Thymus (tissue), 11 donors: ENCODE measurements at regions not wholly inside any gene's neighbourhood (a gene's known extent, or its start where the extent isn't known, plus 50 kb on each side); places are given as distances from the start of the nearest gene placed in this dataset.

Source experiments
- DNase-seq, 9 donors: peaks; one replicate each; pipeline ENCODE4 v3.0.0-alpha.2; 2013; ENCODE audit warnings: low spot score in 9 of 9, low read depth in 6 of 9, missing footprints in 1 of 9
- H3K27ac ChIP-seq, 2 donors: one replicate each; pipeline ENCODE4 v1.5.1; 2013; ENCODE audit warnings: control low read depth in 1 of 2, low read depth in 1 of 2, low read length in 1 of 2, mild to moderate bottlenecking in 1 of 2, moderate library complexity in 1 of 2
- H3K27me3 ChIP-seq, 2 donors: one replicate each; pipeline ENCODE4 v1.5.1; 2013; ENCODE audit warnings: low read length in 1 of 2; ENCODE audit not compliant: control insufficient read depth in 2 of 2, insufficient read depth in 1 of 2
- H3K36me3 ChIP-seq, 2 donors: one replicate each; pipeline ENCODE4 v1.5.1; 2013; ENCODE audit warnings: low read length in 1 of 2, mild to moderate bottlenecking in 1 of 2, moderate library complexity in 1 of 2; ENCODE audit not compliant: control insufficient read depth in 2 of 2, insufficient read depth in 2 of 2
- H3K4me1 ChIP-seq, 2 donors: one replicate each; pipeline ENCODE4 v1.5.1; 2013; ENCODE audit warnings: low read length in 2 of 2; ENCODE audit not compliant: control insufficient read depth in 2 of 2, insufficient read depth in 2 of 2
- H3K4me3 ChIP-seq, 2 donors: one replicate each; pipeline ENCODE4 v1.5.1; 2013; ENCODE audit warnings: low read length in 2 of 2, control low read depth in 1 of 2, mild to moderate bottlenecking in 1 of 2
- H3K9me3 ChIP-seq, 2 donors: one replicate each; pipeline ENCODE4 v1.5.1; 2013; ENCODE audit warnings: low read length in 1 of 2, mild to moderate bottlenecking in 1 of 2; ENCODE audit not compliant: control insufficient read depth in 2 of 2, insufficient read depth in 1 of 2
- WGBS: extraction: QIAGEN DNeasy Blood & Tissue Kit; methylation state at CpG from one replicate; pipeline ENCODE4 v1.1.7; 2013; 5-methylcytosine and 5-hydroxymethylcytosine counted together
- donor health status: healthy.

DNA sequence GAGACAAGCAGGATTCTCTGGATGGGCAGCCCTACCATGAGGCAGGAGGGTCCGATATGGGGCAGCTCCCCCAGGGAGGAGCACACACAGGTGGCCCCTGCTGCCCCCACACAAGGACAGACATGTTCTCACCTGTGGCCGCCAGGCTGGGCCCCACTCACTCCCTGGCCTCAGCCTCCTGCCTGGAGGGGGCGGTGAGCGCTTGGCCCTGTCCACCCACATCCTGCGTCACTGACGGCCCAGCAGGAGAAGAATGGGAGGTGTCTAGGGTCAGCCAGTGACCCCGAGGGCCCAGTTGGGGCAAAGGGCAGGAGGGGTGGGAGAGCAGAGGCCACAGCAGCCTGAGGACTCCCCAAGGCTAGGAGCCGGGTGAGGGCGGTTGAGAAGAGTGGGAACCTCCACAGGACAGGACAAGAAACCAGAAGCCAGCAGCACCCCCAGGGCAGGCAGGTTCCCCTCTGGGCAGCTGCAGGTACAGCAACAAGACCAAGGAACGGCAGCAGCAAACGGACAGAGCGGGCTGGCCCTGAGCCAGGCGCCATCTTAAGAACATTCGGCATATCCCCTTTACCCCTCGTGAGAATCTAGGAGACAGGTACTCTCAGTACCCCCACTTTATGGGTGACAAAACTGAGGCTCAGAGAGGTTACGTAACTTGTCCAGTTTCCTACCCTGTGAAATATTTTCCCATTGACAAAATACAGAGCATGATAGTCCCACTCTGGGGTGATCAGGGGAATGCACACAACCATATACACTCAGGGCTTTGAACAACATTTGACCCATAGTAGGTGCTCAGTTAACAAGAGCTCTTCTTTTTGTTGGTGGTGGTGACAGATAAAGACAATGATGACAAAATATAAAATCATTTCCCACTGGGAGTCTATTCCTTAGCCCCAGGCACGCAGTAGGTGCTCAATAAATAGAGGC lies 74.3 kb downstream of the NCOR2 start:
- 91% methylated on average over 17 of the region's 17 CpGs for WGBS
- Histone ChIP-seq H3K27ac (no peak overlapping the region), H3K36me3 (peaks cover 50 to 61% of the 10 kb centered on the region in 2 donors), H3K4me1 (peaks cover 5 to 55% of the 10 kb centered on the region in 2 donors), H3K4me3 (no peak overlapping the region), H3K9me3 (peaks cover 0 to 3% of the 10 kb centered on the region in 2 donors), H3K27me3 (no peaks in the 10 kb centered on the region)
- no peak for DNase-seq

DNA sequence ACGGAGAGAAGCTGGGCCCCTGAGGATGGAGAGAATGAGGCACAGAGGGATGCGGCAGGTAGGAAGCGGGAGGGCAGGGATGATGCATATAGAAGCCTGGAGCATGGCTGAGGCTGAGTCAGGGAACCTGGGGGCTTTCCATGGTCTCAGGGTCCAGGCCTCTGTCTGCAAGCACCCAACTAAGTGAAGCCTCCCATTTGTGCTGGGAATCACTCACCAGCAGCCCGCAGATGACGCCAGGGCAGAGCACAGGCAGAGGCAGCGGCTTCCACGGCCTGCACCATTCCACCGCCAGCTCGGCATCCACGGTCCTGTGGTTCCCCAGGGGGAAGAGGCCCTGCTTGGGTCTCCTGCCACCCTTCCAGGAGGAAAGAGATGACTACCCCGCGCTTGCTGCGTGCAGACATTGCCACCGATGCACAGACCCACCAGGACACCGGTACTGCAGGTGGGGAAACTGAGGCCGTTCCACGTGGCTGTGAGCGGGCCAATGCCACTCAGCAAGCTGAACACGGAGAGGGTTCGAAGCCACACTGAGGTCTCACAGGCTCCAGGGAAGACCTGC lies 75.5 kb downstream of the NCOR2 start:
- Histone ChIP-seq H3K4me3 (no peak overlapping the region), H3K27me3 (no peaks in the 10 kb centered on the region), H3K36me3 (peaks cover 52 to 58% of the 10 kb centered on the region in 2 donors), H3K4me1 (peaks cover 0 to 52% of the 10 kb centered on the region in 2 donors), H3K9me3 (peaks cover 0 to 3% of the 10 kb centered on the region in 2 donors), H3K27ac (no peak overlapping the region)
- WGBS, result 97% methylated on average over 20 of the region's 20 CpGs
- no peak for DNase-seq

GRCh38 chr12:124491310-124491709 lies 76.1 kb downstream of the NCOR2 start:
- 97% methylated on average over 7 of the region's 7 CpGs for WGBS
- DNase-seq, result no peak
- H3K27ac ChIP-seq, result no peak overlapping the region
- peaks cover 57 to 58% of the 10 kb centered on the region in 2 donors for H3K36me3 ChIP-seq
- H3K4me1 ChIP-seq, result peaks cover 0 to 51% of the 10 kb centered on the region in 2 donors
- H3K27me3 ChIP-seq, result no peaks in the 10 kb centered on the region
- no peak overlapping the region for H3K4me3 ChIP-seq
- H3K9me3 ChIP-seq, result peaks cover 0 to 3% of the 10 kb centered on the region in 2 donors

- Histone ChIP-seq H3K36me3 (peaks cover 58 to 59% of the 10 kb centered on the region in 2 donors), H3K4me1 (peaks cover 0 to 49% of the 10 kb centered on the region in 2 donors), H3K9me3 (peaks cover 0 to 3% of the 10 kb centered on the region in 2 donors), H3K27ac (no peak overlapping the region), H3K27me3 (no peaks in the 10 kb centered on the region), H3K4me3 (no peak overlapping the region)
- 97% methylated on average over 17 of the region's 17 CpGs for WGBS
- no peak for DNase-seq
Observed at GRCh38 chr12:124490584-124491305, 76.7 kb downstream of the NCOR2 start.

- peaks cover 0 to 48% of the 10 kb centered on the region in 2 donors for H3K4me1 ChIP-seq
- H3K4me3 ChIP-seq, result no peak overlapping the region
- H3K9me3 ChIP-seq, result peaks cover 0 to 3% of the 10 kb centered on the region in 2 donors
- no peak for DNase-seq
- H3K27me3 ChIP-seq, result no peaks in the 10 kb centered on the region
- H3K27ac ChIP-seq, result no peak overlapping the region
- WGBS, result 96% methylated on average over 9 of the region's 9 CpGs
- H3K36me3 ChIP-seq, result peaks cover 56 to 59% of the 10 kb centered on the region in 2 donors
Observed at GRCh38 chr12:124489915-124490583, 77.4 kb downstream of the NCOR2 start.

DNA sequence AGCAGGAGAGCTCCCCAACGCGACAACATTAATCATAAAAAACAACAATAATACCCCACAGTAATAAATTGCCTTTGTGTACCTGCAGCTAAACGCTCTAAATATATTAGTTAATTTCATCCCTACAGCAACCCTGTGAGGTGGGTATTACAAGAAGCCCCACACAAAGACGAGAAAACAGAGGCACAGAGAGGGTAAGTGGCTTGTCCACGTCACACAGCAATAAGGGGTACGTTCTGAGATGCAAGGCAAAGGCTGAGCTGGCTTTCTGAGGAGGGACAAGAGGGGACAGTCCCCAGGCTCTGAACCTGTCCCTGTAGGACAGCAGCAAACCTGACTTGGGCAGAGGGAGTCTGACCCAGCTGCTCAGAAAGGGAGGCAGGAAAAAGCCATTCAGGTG lies 78.2 kb downstream of the NCOR2 start:
- Histone ChIP-seq H3K27me3 (no peaks in the 10 kb centered on the region), H3K36me3 (peaks cover 57 to 58% of the 10 kb centered on the region in 2 donors), H3K9me3 (peaks cover under 1 to 10% of the 10 kb centered on the region in 2 donors), H3K4me1 (peaks cover 0 to 48% of the 10 kb centered on the region in 2 donors), H3K27ac (no peak overlapping the region), H3K4me3 (no peak overlapping the region)
- no peak for DNase-seq
- WGBS, result 80% methylated on average over 6 of the region's 6 CpGs

- Histone ChIP-seq H3K4me1 (peaks cover 0 to 49% of the 10 kb centered on the region in 2 donors), H3K27ac (no peak overlapping the region)
- no peak for DNase-seq
Observed at GRCh38 chr12:124488520-124488919, 78.9 kb downstream of the NCOR2 start.

DNA sequence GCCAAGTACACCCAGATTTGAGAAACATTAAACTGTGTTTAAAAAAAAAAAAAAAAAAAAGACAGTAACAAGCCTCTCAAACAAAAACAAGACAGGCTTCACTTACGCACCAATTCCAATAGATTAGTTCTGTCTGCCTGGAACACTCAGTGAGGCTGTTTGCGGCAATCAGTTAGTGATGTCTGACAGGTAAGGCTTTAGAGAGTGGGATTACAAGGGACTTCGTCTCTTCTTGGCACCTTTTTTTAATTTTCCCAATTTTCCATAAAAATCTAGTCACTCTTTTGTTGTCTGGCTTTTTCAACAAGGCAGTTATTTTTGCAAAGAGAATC lies 79.6 kb downstream of the NCOR2 start:
- Histone ChIP-seq H3K4me3 (no peak overlapping the region), H3K4me1 (peaks cover under 1 to 54% of the 10 kb centered on the region in 2 donors), H3K27me3 (no peaks in the 10 kb centered on the region), H3K36me3 (peaks cover 58 to 60% of the 10 kb centered on the region in 2 donors), H3K9me3 (peaks cover 2 to 14% of the 10 kb centered on the region in 2 donors), H3K27ac (no peak overlapping the region)
- no peak for DNase-seq
- WGBS, result 97% methylated on average over 3 of the region's 3 CpGs

More at GRCh38 chr12:124488520-124488919, 78.9 kb downstream of the NCOR2 start:
- whole genome bisulfite sequencing, result 98% methylated on average over 10 of the region's 10 CpGs
- H3K9me3 ChIP-seq, result peaks cover 2 to 16% of the 10 kb centered on the region in 2 donors
- H3K36me3 ChIP-seq, result peaks cover 58% of the 10 kb centered on the region in 2 donors
- H3K4me3 ChIP-seq, result no peak overlapping the region
- H3K27me3 ChIP-seq, result no peaks in the 10 kb centered on the region
